ENCODE measurements at regions not wholly inside any gene's neighbourhood (a gene's known extent, or its start where the extent isn't known, plus 50 kb on each side); places are given as distances from the start of the nearest gene placed in this dataset.

DNA sequence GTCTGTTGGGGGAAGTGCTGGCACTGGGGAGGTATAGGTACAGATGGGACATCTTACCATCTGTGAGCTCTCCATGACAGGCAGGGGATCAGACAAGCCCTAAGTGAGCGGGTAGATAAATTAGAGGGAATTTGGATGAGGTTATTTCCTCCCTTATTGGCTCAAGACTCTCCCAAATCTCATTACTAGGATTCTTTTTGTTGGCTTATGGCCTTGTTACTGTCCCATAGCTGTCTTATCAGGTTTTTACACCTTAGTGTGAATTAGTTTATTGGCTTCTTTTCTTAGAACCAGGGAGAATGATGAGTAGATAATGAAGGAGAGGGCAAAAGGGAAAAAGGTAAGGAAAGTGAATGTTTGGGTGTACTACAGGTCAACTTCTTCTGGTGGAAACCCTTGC lies 191.1 kb upstream of the PRICKLE1 start:
- FAIRE-seq (no peak), DNase-seq (ENCODE audit: low spot score in 2 of 2) (no peak)

DNA sequence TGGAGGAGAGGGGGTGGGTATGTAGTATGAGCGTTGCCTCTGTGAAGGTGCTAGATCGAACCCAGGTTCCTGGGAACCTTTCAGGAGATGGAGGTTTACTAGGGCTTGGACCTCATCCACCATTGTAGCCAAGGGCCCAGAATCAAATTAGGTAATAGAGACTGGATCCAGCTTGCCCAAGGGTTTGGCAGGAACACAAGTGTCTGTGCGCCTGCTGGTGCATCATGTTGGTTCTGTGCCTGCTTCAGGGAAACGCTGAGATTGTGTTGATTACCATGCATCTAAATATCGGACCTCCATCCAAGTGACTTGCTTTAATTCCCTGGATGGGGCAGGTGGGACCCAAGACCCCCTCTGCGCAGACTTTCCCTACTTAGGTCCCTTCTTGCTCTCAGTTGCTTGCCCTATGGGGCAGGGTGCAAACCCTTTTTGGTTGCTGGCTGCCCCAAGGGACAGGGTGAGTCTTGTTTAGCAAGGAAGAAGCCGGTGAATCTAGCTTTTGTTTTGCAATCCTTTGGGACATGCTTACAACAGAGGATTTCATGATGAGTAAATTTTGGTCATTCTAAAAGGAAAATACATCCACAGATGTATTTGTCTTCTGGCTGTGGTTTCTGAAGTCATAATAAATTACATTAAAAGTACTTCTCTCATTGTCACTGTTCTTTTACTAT lies 189.8 kb upstream of the PRICKLE1 start:
- FAIRE-seq (no peak), DNase-seq (ENCODE audit: low spot score in 2 of 2) (no peak)

DNA sequence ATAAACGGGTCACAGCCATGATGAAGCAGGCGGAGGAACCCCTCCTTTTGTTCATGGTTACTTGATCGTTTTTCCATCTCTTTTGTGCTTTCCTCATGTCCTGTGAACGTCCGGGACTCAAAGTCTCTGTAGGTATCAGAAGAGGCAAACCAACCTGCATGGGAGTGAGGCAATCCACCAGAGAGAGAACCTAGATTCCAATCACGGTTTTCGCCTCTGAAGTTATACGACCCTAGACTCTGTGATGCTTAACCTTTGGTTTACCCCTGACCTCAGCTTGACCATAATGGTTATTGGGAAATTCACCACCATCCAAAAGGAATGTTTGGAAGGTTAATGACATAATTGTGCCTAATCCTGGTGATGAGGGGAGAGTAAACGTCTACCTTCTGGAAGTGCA lies 186.8 kb upstream of the PRICKLE1 start:
- DNase-seq (ENCODE audit: low spot score in 2 of 2) (no peak), FAIRE-seq (no peak)

DNA sequence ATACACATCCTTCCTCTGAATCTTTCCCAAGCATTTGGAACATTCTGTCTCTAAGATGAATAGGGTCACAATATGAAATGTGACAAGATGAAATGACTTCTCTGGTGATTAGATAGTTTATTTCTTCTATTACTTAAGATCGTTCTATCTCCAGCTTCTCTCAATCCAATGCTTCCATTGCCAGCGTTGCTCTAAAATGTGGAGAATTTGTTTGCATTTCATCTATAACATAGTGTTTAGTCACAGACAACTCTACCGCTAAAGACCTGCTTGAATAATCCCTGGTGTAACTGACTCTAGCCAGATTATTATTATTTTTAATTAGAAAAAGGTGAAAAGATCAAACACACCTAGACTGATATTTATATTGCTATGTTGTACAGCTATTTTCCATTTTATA lies 184.7 kb upstream of the PRICKLE1 start:
- DNase-seq (ENCODE audit: low spot score in 2 of 2) (no peak), FAIRE-seq (no peak)

DNA sequence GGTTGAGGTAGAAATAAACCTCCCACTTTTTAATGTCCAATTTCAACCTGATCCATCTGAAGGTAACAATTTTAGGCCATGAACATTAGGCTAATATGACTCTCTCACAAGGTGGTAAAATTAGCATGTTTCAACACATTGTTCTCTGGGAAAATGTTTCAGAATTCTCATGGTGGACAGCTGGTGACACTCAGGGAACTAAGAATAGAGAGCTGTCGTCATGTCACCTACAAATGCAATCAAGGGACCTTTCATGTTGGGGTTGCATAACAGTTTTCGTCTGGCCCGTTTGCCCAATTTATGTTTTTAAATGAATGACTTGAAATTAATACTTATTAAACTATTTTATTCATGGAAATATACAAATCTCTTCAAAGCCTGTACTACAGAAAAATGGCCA lies 180.7 kb upstream of the PRICKLE1 start:
- DNase-seq (ENCODE audit: low spot score in 2 of 2) (no peak), FAIRE-seq (no peak)

DNA sequence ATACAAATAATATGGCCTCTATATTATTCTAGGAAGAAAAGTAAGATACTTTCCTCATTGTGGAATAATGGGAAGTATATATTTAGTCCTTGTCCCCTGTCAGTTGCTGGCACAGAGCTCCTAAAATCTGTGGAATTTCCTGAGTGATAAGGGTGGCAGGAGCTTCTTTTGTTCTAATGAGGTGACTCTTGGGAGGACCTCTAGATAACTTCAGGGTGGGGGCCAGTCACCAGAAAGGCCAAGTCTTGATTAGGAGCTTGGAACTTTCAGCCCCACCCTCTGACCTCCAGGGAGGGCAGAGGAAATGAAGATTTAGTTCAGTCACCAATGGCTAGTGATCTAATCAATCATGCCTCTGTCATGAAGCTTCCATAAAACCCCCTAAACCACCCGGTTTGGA lies 179.9 kb upstream of the PRICKLE1 start:
- no peak for FAIRE-seq

DNA sequence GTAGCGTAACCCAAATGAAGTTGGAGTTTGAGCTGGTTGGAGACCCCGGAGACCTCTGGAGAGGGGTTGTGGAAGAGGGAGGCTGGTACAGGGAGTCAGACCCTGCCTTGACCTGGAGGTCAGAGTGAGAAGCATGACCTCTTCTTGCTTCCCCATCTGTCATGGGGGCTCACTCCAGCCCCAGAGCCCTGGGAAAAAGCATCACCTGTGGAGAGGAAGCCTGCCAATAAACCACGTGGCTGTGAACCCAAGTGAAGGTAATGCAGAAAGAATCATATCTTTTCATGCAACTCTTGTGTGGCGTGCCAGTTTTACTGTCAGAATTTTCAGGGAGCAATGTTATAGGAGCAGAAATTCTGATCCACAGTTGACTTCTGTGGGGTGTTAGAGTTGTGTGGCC lies 178.5 kb upstream of the PRICKLE1 start:
- FAIRE-seq (no peak), DNase-seq (ENCODE audit: low spot score in 2 of 2) (no peak)

More for the DNA sequence above, 179.9 kb upstream of the PRICKLE1 start:
- DNase-seq (ENCODE audit: low spot score in 2 of 2): no peak

DNA sequence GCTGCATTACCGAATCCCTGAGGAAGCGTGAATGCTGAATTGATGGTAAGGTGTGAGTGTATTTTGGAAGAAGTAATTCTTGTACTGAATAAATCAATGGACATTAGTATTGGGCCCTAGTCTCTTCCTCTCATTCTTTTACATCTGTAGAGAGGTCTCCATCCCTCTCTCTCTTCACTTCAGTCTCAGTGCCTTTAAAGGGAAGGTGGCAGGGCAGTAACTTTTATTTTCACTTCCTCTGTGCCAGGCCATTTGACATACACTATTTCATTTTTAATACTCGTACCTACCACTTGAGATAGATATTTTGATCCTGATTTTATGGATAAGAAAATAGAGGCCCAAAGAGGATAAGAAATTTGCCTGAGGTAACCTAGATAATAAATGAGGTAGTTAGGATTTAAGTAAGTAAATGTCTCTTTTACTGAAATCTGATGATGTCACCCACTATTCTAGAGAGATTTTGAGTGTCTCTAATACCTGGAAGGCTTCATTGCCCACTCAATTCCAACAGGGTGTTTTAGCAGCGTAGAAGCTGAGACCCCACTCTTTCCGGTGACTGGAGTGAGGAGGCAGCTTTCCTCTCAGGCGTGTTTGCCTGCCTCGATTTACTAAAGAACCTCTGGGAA lies 177.9 kb upstream of the PRICKLE1 start:
- FAIRE-seq (no peak), DNase-seq (ENCODE audit: low spot score in 2 of 2) (no peak)

DNA sequence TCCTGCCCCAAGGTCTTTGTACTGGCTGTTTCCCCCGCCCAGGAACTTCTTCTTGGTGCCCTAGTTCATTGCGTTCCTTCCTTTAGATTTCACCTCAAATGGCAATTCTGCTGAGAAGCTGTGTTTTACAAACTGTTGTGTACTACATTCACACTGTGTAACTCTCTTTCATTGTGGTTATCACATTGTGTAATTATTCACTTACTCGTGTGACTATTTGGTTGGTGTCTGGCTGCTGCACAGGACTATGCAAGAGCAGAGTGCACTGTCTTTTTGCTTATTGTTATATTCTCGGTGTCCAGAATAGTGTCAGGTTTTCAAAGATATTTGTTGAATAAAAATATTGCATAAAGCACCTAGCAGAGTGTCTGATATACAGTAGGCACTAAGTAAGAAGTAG lies 177.2 kb upstream of the PRICKLE1 start:
- DNase-seq (ENCODE audit: low spot score in 2 of 2) (no peak), FAIRE-seq (no peak)

DNA sequence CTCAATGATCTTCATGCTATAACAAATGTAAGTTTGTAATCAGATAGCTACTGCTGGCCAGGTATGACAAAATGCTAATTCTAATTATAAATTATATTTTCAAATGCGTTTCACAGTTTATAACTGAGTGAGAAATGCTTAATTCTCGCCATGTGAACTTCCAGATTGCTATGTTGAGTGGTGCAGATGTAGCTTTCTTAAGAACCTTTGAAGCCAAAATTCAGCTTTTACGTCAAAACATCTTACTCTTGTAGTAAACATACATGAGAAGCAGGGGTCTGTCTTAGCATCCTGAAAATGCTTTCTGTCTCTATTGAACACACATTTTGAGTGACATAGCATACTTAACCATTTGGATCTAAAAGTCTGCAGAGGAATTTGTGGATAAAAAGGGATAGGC lies 176.5 kb upstream of the PRICKLE1 start:
- no peak for FAIRE-seq
- DNase-seq (ENCODE audit: low spot score in 2 of 2): no peak

DNA sequence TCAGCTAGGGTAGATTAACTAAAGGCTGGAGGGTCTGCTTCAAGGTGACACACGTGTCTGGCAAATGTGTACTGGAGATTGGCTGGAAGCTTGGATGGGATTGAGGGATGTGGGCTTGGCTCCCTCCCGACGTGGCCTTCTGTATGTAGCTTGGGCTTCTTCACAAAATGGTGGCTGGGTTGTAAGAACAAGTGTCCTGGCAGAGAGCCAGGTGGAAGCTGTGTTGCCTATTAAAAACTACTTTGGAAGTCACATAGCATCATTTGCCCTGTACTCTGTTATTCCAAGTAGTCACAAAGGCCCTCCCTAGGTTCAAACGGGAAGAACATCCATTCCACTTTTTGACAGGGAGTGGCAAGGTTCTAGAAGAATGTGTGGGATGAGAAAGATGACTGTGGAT lies 174.1 kb upstream of the PRICKLE1 start:
- no peak for DNase-seq (ENCODE audit: low spot score in 2 of 2)
- FAIRE-seq: no peak

DNA sequence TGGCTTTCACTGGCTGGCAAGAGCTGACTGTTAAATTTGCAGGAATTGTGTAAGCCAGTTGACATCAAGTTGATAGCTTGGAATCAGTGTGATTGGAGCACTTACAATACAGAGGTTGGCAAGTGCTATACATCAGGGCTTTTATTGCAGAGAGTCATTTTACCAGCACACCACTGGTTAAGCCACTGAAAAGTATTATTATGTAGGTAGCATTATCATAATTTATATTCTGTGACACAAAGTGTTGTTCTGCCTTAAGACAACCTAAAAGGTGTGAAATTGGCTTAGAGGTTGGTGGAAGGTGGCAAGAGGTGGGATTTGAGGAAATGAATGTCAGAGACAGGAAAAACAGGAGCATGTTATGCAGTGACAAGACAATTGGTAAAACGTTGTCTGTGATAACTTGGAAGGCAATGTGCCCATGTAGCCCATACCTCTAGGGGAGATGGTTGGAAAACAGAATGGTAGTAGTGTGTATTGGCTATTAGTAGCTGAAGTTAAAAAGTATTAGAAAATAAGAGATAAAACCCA lies 172.9 kb upstream of the PRICKLE1 start:
- FAIRE-seq (no peak), DNase-seq (ENCODE audit: low spot score in 2 of 2) (no peak)

DNA sequence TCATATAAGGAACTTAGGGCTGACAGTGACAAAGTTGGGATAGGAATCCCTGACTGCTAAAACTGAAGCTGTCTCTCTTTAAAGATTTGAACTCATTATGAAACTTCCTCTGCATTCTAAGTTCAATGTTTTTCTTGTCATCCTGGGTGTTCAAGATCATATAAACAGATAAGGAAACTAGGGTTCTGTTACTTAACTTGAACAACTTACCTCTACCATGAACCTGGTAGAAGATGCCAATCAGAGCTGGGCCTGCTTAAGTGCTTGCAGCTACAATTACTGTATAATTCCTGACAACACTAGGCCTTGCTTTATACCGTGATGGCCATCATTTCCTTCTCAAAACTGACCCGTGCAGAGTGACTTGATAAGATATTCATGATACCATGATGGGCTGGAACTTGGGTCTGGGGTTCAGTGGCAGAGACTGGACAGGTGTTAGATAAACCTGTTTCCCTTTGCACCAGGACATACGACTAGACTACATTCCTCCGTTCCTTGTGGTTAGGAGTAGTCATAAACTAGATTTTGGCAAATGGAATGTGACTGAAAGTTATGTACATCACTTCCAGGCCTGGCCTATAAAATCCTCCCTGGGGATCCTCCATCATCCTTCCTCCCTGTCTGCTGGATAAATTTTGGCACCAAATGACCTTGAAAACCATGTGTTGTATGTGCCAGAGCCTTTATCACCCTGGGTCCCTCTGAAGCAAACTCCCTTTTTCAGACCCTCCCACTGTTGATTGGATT lies 172.2 kb upstream of the PRICKLE1 start:
- DNase-seq (ENCODE audit: low spot score in 2 of 2) (no peak), FAIRE-seq (no peak)

DNA sequence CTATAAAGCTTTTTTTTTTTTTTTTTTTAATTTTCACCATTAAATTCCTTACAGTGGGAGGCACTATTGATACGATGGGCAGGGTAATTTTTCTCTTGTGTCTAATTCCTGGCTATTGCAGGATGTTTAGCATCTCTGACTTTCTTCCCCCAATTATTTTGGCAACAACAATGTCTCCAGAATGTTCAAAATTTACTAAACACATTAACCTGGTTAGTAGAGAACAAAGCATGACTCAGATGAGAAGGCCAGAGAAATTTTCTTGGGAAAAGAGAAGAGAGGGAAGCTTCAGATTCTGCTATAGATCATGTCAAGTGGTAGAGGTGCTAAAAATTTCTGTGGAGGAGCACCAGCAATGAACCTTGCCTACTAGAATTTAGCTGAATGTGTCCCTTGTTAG lies 171.5 kb upstream of the PRICKLE1 start:
- no peak for DNase-seq (ENCODE audit: low spot score in 2 of 2)

DNA sequence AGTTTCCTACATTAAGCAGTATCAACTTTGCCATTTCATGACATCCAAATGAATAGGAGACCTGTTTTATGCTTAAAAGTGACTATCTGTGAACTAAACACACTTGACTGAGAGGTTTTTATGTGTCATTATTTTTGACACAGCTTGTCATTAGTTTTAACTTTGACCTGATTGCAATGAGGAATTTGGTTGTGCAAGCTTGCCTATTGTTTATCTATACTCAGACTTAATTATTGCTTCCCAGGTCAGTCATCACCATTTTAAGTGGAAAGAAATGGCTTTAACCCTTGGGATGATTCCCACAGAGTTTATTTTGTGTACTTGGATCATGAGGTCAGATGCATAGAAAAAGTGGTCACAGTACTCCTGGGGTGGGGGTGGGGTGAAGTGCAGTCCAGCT lies 171.0 kb upstream of the PRICKLE1 start:
- FAIRE-seq (no peak), DNase-seq (ENCODE audit: low spot score in 2 of 2) (no peak)

More for the DNA sequence above, 171.5 kb upstream of the PRICKLE1 start:
- FAIRE-seq: no peak

DNA sequence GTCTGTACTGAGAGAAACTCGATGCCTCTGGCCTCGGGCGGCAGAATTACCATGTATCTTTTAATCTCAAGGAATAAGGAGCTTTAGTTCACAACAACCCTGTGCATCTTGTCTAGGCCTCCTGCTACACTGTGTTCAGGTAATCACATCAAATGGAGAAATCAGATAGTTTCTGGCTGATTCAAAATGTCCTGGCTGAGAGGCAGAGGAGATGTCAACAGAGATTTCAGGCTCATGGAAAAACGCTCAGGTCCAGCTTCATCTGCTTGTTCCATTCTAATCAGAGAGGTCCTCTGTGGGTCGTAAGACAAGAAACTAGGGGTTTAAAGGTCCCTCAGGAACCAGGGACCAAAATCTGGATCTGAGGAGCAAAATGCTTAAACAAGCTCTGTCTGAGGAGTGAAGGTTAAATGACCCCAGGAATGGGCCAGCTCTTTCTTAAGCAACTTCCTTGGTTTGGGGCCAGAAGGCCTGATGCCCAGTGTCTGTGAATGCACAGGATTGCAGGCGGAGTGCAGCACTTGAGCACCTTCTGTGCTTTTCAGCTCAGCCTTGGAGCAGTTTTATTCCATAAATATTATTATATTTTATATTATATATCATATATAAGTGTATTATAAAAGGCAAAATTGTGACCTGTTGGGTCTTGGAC lies 170.2 kb upstream of the PRICKLE1 start:
- FAIRE-seq (no peak), DNase-seq (ENCODE audit: low spot score in 2 of 2) (no peak)

DNA sequence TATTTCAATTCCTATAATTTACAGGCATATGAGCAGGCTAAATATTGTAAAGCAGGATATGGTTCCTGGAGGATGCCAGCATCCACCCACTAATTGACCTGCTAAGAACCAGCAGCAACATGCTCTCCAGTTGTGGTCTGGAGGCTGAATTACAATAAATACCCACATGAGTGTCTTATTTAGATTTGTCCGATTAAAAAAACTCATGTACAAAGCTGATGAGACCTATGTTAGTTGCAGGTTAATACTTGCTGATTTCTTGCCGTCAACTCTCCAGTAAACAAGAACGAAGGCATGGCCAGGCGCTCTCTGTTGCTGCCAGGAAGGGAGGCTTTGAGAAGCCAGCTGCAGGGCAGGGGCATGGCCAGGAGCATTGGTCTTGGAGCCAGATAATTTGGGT lies 169.3 kb upstream of the PRICKLE1 start:
- no peak for FAIRE-seq

DNA sequence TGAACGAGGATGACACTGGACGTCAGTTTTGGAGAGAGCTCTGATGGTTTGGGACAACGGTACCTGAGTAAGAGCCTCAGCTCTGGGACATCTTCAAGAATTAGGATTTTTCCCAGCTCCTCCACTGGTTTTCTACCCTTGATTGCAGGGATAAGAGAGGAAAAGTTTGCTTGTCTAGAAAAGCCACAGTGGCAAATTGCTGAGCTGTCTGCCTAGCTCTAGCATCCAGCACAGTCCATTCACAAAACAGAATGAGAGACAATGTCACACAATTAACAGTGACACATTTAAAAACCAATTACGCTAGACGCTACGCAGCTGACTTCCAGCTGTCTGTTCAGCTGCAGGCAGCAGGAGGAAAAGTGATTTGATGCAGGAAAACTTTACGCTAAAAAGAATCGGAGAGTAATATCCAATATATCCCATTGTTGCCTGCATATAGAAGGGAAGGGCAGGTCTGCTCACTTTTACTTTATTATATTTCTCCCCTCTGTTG lies 168.1 kb upstream of the PRICKLE1 start:
- DNase-seq (ENCODE audit: low spot score in 2 of 2) (no peak), FAIRE-seq (no peak)

More for the DNA sequence above, 169.3 kb upstream of the PRICKLE1 start:
- no peak for DNase-seq (ENCODE audit: low spot score in 2 of 2)

DNA sequence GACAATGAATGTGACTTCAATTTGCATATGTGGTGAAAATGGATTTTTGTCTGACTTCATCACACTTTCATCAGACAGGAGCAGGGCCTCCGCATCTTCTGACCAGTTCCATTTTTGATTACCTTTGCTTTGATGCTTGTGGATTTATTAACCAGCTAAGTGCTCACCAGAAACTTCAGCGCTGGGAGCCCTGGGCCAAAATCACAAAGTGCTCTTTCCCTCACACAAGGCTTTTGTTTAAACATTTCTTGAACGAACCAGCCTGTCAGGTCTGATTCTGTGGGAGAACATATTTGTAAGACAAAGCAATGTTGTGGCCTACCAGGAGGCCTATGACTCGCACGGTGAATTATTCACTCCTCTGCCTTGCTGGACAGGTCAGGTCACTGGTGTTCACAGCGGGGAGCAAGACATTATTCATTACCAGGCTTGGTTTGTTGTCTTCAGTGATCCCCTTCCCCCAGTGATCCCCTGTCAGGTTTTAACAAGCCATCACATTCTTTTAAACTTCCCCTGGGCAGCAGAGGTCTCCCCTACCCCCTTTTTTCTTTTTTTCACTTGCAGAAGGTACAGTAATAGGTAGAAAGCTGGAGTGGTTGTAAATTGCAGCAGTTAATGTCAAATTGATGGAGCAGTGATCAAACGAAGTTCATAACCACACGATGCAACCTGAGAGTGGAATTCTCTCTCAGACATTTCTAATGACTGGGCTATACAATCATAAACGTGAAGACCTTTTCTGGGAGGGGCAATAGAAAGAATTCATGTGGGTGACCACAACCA lies 167.5 kb upstream of the PRICKLE1 start:
- FAIRE-seq (no peak), DNase-seq (ENCODE audit: low spot score in 2 of 2) (no peak)

DNA sequence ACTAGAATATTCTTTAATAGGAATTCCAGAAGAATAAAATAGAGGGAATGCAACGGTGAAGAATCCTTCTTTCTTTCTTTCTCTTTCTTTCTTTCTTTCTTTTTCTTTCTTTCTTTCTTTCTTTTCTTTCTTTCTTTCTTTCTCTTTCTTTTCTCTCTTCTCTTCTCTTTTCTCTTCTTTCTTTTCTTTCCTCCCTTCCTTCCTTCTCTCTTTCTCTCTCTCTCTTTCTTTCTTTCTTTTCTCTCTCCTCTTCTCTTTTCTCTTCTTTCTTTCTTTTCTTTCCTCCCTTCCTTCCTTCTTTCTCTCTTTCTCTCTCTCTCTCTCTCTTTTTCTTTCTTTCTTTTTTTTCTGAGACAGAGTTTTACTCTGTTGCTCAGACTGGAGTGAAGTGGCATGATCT lies 160.8 kb upstream of the PRICKLE1 start:
- FAIRE-seq (no peak), DNase-seq (ENCODE audit: low spot score in 2 of 2) (no peak)
